ENCODE measurements at regions not wholly inside any gene's neighbourhood (a gene's known extent, or its start where the extent isn't known, plus 50 kb on each side); places are given as distances from the start of the nearest gene placed in this dataset.

GRCh38 chr14:61193476-61193875, 87.7 kb downstream of the TMEM30B start:
- no peak for DNase-seq (ENCODE audit: low read depth in 2 of 3, low spot score in 2 of 3)

GRCh38 chr14:61192989-61193388, 88.1 kb downstream of the TMEM30B start:
- DNase-seq (ENCODE audit: low read depth in 2 of 3, low spot score in 2 of 3), result no peak

GRCh38 chr14:61191733-61192132, 89.4 kb downstream of the TMEM30B start:
- no peak for DNase-seq (ENCODE audit: low read depth in 2 of 3, low spot score in 2 of 3)

GRCh38 chr14:61190341-61190740, 90.8 kb downstream of the TMEM30B start:
- DNase-seq (ENCODE audit: low read depth in 2 of 3, low spot score in 2 of 3), result no peak

- DNase-seq (ENCODE audit: low read depth in 2 of 3, low spot score in 2 of 3), result peak in 2 of 3 experiments; percentile 10 to 14
Measured at GRCh38 chr14:61188978-61189808, 91.9 kb downstream of the TMEM30B start.

GRCh38 chr14:61188196-61188595, 92.9 kb downstream of the TMEM30B start:
- no peak for DNase-seq (ENCODE audit: low read depth in 2 of 3, low spot score in 2 of 3)

- DNase-seq (ENCODE audit: low read depth in 2 of 3, low spot score in 2 of 3), result no peak
Measured at GRCh38 chr14:61187196-61187905, 93.8 kb downstream of the TMEM30B start.

GRCh38 chr14:61186341-61187195, 94.6 kb downstream of the TMEM30B start:
- no peak for DNase-seq (ENCODE audit: low read depth in 2 of 3, low spot score in 2 of 3)

- no peak for DNase-seq (ENCODE audit: low read depth in 2 of 3, low spot score in 2 of 3)
Measured at GRCh38 chr14:61185534-61185933, 95.6 kb downstream of the TMEM30B start.

- DNase-seq (ENCODE audit: low read depth in 2 of 3, low spot score in 2 of 3), result no peak
Measured at GRCh38 chr14:61184112-61184511, 97.0 kb downstream of the TMEM30B start.

GRCh38 chr14:61183196-61183885, 97.8 kb downstream of the TMEM30B start:
- no peak for DNase-seq (ENCODE audit: low read depth in 2 of 3, low spot score in 2 of 3)

GRCh38 chr14:61179796-61180398, 101.2 kb downstream of the TMEM30B start:
- no peak for DNase-seq (ENCODE audit: low read depth in 2 of 3, low spot score in 2 of 3)

GRCh38 chr14:61179061-61179690, 102.0 kb downstream of the TMEM30B start:
- no peak for DNase-seq (ENCODE audit: low read depth in 2 of 3, low spot score in 2 of 3)

- DNase-seq (ENCODE audit: low read depth in 2 of 3, low spot score in 2 of 3), result peak in 1 of 3 experiments; percentile 8
Measured at GRCh38 chr14:61178226-61179060, 102.7 kb downstream of the TMEM30B start.

- no peak for DNase-seq (ENCODE audit: low read depth in 2 of 3, low spot score in 2 of 3)
Measured at GRCh38 chr14:61177279-61178225, 103.6 kb downstream of the TMEM30B start.

GRCh38 chr14:61176686-61177085, 104.5 kb downstream of the TMEM30B start:
- no peak for DNase-seq (ENCODE audit: low read depth in 2 of 3, low spot score in 2 of 3)

GRCh38 chr14:61174987-61175386, 106.2 kb downstream of the TMEM30B start:
- no peak for DNase-seq (ENCODE audit: low read depth in 2 of 3, low spot score in 2 of 3)

GRCh38 chr14:61174441-61174891, 106.7 kb downstream of the TMEM30B start:
- no peak for DNase-seq (ENCODE audit: low read depth in 2 of 3, low spot score in 2 of 3)

All from activated CD8-positive, alpha-beta memory T cell treated with anti-CD3 and anti-CD28 coated beads for 48 hours (primary cell).